GM03348 (cell line): ENCODE measurements at regions not wholly inside any gene's neighbourhood (a gene's known extent, or its start where the extent isn't known, plus 50 kb on each side); places are given as distances from the start of the nearest gene placed in this dataset.
"Not testable (repeated sequence)": the region's sequence is repeated elsewhere in the genome, so short reads cannot be mapped to it uniquely, and the experiment has no call there.

Experiments used
- DNase-seq: peaks from one replicate; pipeline ENCODE4 v3.0.0; 2012; ENCODE audit warnings: low spot score

GRCh38 chr6:141580131-141580530 lies 552.6 kb upstream of the GJE1 start:
- no peak for DNase-seq

- no peak for DNase-seq
Observed at GRCh38 chr6:141576751-141577150, 556.0 kb upstream of the GJE1 start.

- DNase-seq, result peak; percentile 76
Observed at GRCh38 chr6:141562851-141563763, 569.6 kb upstream of the GJE1 start.

GRCh38 chr6:141562186-141562811 lies 570.4 kb upstream of the GJE1 start:
- peak; percentile 20 for DNase-seq

- DNase-seq, result no peak
Observed at GRCh38 chr6:141561154-141561553, 571.6 kb upstream of the GJE1 start.

- no peak for DNase-seq
Observed at GRCh38 chr6:141552463-141552862, 580.3 kb upstream of the GJE1 start.

GRCh38 chr6:141552031-141552430 lies 580.7 kb upstream of the GJE1 start:
- DNase-seq, result no peak

GRCh38 chr6:141551318-141551717 lies 581.4 kb upstream of the GJE1 start:
- DNase-seq, result no peak

- no peak for DNase-seq
Observed at GRCh38 chr6:141550471-141550870, 582.3 kb upstream of the GJE1 start.

GRCh38 chr6:141548966-141549365 lies 583.8 kb upstream of the GJE1 start:
- DNase-seq, result no peak

GRCh38 chr6:141541581-141542324 lies 591.0 kb upstream of the GJE1 start:
- no peak for DNase-seq

GRCh38 chr6:141540207-141540606 lies 592.5 kb upstream of the GJE1 start:
- DNase-seq, result no peak

GRCh38 chr6:141539617-141540016 lies 593.1 kb upstream of the GJE1 start:
- no peak for DNase-seq

- DNase-seq, result no peak
Observed at GRCh38 chr6:141532211-141532610, 600.5 kb upstream of the GJE1 start.

- DNase-seq, result no peak
Observed at GRCh38 chr6:141531040-141531439, 601.7 kb upstream of the GJE1 start.

- DNase-seq, result no peak
Observed at GRCh38 chr6:141528596-141528995, 604.1 kb upstream of the GJE1 start.

GRCh38 chr6:141526985-141527384 lies 605.7 kb upstream of the GJE1 start:
- DNase-seq, result no peak

- DNase-seq, result no peak
Observed at GRCh38 chr6:141521440-141521839, 611.3 kb upstream of the GJE1 start.

GRCh38 chr6:141513830-141514229 lies 618.9 kb upstream of the GJE1 start:
- no peak for DNase-seq

GRCh38 chr6:141510803-141511202 lies 621.9 kb upstream of the GJE1 start:
- no peak for DNase-seq

- DNase-seq, result not testable (repeated sequence)
Observed at GRCh38 chr6:141506062-141506461, 626.7 kb upstream of the GJE1 start.

GRCh38 chr6:141504318-141504717 lies 628.4 kb upstream of the GJE1 start:
- not testable (repeated sequence) for DNase-seq

GRCh38 chr6:141501616-141502015 lies 631.1 kb upstream of the GJE1 start:
- no peak for DNase-seq
